HG03097 (cell line): ENCODE measurements at regions not wholly inside any gene's neighbourhood (a gene's known extent, or its start where the extent isn't known, plus 50 kb on each side); places are given as distances from the start of the nearest gene placed in this dataset.

Experiments
- ATAC-seq: cut with Tn5 transposase; IDR thresholded peaks from one replicate; pipeline ENCODE4 v1.9.1; 2021; ENCODE audit not compliant: unreplicated experiment, low FRiP score

DNA sequence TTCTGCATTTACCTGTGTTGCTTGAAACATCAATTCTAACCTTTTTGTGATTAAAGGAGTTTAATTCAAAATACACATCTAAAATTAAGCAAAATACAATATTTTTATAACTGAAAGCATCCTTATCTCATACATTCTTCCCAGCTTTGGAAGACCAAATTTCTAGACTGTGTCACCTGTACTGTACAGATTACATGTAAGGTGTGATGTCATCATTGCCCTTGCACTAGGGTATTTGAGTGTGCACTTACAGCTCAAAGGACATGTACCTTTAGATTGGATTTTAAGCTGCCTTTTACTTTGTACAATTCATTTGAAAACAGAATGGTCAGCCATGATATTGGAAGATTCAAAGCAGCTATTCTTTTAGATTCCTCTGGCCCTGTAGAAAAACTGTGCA, 932.8 kb upstream of the POU3F3 start:
- no peak for ATAC-seq

DNA sequence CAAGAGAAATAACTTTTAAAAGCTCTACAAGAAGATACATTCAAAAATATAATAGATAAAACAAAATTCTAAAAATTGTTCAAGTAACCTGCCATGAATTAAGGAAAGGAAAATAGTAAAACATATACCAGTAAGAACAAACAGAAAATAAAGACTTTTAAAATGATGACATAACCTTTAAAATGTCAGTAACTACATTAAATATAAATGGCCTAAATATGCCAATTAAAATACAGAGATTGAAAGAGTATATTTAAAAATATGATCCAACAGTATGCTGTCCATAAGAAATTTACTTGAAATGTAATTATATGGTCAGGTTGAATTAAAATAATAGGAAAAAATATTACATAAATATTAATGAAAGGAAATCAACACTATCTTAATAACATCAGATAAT, 911.7 kb upstream of the POU3F3 start:
- no peak for ATAC-seq

DNA sequence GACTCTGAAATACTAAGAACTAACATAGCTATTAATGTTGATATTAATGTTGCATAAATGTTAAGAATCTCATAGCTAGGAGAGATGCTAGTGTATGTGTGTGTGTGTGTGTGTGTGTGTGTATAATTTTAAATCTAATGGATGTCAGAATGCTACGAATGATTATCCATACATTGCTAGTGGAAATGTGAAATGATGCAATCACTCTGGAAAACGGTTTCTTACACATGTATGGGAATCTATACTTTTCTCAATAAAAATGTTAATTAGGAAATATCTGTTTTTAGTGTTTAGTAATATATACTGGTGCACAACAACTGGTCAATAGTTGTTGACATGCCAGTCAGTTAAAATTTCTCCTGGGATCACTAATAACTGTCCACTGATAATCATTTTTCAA, 908.8 kb upstream of the POU3F3 start:
- ATAC-seq, result no peak

DNA sequence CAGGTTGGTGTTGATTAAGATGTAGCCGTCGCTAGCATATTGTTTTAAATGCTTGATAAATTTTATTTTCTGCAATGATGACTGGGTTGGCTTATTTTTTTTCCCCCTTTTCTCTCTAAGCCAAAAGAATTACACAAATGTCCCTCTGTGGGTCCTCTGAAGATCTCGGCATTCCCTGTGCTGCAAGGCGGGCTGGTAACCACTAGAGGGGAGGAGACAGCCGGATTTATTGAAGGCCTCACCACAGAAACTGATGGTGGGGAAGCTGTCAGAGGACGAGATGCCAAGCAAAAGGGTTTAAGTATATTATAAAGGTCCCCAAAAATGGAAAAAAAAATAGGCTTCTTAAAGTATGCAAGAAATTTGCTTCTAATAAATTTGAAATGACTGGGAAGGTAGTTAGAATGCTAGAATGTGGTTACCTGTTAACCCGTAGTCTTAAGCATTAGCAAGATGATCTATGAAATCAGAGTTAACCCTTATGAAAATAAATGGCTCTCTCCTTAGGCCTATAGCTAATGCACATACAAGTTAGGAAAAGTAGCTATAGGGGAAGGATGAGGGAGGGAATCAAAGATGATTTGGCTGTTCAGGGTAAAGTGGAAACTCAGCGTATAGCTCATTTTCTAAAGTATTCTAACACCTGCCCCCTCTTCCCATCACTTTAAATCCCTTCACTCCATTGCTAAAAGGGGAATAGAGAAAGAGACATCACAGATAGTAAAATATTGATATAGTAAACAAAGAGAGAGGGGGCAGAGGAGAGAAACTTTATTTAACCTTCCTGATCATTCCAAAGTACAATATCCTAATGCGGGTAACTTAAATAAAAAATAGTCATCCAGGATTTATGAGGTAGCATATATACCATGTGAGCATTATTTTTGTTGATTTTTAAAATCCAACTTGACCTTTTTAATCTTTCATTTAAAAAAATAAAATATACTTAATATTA, 894.5 kb upstream of the POU3F3 start:
- ATAC-seq, result no peak

DNA sequence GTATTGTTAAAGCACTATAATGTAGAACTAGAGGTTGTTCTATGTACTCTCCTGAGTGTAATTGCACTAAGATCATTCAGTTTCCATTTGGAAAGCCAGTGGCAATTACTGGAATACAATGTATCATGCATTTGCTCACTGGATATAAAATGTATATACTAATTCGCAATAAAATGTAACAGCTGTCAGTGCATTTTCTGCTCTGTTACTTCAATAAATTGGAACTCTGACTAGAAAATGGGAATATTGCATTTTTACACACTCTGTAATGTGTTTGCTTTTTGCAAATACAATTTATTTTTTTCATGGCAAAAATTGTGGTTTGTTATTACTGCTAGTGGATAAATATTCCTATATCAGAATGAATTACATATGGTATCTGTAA, 893.8 kb upstream of the POU3F3 start:
- no peak for ATAC-seq

DNA sequence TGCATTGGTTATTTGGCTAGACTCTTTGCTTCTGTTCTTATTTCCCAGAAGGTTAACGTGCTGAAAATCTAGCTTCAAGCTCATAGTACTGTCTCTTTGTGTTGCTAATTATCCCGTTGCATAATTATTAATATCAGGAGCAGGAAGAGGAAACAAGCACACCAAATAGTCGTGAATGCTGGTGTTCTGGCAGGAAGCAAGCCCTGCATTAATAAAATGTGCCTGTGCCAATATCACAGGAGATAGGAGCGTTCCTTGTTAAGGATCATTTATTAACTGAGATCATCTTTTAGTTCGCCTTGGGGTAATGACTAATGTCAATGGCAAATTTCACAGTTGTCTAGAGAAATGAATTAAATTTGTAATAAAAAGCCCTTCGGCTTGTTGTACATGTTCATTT, 893.0 kb upstream of the POU3F3 start:
- no peak for ATAC-seq

DNA sequence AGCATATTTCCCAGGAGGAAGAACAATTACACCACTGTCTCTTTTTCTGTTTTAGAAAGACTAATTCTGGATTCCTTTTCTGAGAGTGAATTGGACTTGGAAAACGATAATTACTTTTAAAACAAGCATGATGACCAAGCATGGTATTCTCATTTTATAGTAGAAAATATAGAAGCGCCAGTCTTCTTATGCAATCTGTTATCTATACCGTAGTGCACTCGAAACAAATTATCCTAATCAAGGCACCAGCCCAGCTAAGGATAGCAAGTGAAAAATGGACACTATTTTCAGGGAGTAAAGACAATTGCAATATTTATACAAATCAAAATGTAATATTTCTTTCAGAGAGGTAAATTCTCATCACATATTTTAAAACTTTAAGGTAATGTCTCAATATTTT, 892.1 kb upstream of the POU3F3 start:
- no peak for ATAC-seq

DNA sequence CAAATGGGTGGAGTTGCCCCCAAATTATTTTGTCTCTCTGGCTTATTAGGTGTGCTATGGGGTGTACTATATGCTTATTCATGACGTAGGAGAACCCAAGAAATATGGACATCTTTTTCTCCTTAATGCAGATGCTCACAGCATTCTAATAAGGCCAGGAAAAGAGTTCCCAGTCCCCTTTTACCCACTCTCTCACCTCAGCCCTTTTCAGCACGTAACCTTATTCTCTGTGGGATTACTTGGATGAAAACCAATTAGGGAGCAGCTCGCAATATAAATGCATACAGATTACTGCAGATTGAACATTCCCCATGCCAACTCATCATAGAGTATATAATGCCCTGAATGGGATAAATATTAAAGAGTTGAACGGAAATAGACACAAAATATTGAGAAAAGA, 891.2 kb upstream of the POU3F3 start:
- ATAC-seq, result no peak

DNA sequence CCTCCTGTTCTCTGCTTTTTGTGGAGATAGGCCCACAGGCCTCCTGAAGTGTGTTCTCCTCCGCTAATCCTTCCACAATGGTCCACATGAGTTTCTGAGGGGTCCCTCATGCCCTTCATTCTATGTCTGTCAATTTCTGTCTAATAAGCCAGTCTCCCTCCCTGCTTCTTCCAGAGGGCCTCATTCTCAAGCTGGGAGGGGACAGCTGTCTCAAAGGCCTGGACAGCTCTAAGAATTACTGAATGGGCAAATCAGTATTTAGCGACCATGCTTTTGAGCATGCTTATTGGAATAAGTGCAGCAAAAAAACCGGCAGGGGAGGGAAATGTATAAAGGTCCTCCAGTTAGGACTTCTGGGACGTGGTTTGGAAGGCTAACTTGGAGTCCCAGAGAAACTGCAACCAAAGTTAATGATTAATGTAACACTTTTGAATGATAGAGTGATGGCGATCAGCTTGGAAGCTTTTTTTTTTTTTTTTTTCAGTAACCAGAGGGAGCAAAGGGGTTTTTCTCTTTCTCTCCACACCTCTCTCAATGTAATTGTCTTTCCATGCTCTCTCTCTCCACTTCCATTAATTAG, 890.7 kb upstream of the POU3F3 start:
- ATAC-seq, result no peak

DNA sequence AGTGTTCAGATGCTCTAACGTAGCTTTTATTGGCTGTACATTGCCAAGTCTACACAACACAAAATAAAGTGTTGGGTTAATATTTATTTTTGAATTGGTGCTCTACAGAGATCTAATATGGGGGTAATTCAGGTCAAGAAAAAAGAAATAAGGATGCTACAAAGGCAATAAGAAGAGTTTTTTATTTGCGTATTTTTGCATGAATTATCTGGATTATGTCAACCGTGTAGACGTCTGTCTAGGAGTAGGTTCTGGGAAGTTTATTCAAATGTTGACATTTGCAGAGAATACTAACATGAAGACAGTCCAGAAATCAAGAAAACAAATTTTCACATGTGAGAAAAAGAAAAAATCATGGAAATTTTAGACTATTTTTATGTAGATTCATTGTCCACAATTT, 876.7 kb upstream of the POU3F3 start:
- ATAC-seq, result no peak

DNA sequence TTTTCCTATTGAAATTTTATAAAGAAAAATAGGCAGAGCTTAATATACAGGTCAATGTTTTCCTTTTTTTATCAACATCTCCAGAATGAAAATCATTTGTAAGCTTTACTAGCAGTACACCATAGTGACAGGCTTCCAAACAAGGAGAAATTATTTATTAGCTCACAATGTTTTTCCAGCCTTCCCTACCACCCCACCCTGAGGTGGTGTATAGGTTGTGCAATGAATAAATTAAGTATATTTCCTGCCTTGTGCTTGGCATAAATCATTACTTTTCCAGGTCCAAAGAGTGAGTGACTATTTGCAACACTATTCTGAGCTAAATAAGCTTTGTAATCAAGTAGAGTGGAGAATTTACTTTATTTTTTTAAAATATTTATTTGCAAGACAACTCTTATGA, 876.2 kb upstream of the POU3F3 start:
- ATAC-seq, result no peak

DNA sequence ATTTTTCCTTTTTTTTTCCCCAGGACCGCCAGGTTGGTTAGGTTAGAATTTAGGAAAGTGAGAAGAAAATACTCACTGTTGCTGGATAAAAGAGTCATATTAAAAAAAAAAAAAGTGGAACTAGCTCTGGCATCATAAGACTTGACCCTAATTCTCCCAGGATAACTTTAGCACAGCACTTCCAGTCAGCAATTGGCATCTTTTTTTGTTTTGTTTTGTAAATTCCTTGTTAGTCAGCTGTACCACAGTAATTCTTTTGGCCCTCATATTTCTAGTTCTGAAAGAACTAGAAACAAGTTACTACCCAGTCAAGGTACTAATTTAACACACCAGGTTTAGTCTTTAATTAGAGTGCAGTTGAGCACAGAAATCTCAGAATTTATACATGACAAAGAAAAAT, 873.5 kb upstream of the POU3F3 start:
- ATAC-seq, result no peak

DNA sequence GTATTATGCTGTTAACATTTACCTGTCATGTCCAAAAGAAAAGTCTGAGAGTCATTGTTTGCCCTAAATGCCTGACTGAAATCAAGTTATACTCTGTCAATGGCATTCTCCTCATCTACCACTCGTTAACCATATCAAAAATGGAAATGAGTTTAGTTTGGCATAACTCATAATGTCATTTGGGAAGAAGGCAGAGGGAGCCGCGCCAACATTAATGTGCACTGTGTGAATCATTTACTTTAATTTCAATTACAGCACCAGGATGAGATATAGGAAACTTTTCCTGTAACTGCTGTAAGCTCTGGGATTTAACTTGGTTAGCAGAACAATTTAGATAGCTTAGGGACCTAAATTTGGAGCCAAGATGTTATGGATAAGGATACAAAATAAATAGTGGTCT, 871.2 kb upstream of the POU3F3 start:
- ATAC-seq, result no peak

DNA sequence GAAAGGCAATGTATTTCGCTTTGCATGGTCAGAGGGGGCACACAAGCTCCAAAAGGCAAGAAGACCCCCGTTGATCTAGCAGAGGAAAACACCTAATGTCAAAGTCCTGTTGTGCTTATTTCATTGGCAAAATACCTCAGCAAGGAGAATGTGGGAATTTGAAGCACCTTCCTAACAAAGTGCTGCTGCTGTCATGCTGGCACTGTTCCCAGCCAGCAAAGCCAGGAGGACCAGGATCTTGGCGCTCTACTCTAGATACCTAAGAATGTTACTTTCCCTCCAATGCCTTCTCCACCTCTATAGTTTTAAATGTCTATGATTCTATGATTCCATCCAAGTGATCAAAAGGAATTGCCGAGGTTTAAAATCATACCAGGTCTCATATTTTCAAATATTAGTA, 867.9 kb upstream of the POU3F3 start:
- no peak for ATAC-seq

DNA sequence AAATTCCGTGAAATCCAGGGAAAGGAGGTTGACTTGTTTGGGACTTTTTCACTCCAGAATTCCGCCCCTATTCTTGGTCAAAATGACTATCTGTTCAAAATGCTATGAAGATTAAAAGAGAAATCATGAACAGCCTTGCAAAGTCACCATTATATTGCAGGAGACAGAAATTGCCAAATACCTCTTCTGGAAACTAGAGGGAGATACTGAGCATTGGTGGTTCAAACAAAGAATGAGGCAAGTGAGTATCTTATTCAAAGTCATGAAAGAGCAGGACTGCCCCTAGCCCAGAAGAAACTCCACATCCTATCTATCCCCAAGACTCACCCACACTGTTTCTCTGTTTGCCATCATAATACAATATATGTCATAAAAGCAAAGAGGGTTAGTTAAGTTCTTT, 862.3 kb upstream of the POU3F3 start:
- no peak for ATAC-seq

DNA sequence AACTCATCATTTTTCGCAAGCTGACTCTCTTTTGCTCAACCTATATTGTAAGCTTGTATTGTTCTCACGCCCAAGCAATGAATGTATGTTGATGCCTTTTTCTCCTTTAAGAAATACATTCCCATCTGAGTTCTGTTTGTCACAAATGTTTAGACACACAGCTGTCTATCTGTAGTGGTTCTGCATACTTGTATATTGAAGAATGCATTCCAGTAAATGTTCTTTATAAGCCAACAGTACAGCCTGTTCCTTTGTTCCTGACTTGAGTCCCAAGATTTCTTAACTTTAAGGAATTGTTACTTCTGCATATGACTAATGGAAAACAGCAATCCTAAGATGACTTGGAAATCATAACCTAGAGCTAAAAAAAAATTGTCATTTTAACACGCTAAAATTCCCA, 849.1 kb upstream of the POU3F3 start:
- no peak for ATAC-seq

DNA sequence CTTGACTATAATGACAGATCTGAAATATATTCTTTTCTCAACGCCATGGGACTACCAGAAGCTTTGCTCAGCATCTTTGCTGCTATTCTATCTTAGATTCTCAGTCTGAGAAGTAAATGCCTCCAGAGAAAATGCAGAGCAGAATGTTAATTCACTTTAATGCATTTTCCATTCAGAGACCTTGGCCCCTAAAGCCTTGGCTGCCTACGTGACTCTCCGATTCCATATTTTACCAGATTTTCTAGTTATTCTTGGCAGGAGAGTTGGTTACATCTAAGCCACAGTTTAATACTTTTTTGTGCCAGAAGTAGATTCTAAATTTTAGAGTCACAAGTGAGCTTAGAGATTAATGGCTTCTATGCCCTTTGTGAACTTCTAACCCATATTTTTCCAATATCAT, 837.1 kb upstream of the POU3F3 start:
- no peak for ATAC-seq

DNA sequence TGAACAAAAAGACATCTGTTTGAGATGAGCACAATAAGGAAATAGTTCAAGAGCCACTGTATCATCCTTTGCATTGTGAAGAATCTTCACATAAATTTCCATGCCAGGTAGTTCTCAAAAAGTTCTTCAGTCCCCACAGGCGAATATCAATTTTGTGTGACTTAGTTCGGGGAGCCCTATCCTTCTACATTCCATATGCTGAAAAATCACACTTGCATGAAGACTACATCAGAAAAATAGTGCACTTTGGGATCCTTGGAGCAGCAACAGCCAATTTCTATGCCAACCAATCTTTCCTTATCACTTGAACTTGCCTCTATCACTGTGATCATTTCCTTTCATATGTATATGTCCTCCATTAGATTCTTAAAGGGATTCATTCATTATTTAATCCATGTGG, 830.6 kb upstream of the POU3F3 start:
- no peak for ATAC-seq

DNA sequence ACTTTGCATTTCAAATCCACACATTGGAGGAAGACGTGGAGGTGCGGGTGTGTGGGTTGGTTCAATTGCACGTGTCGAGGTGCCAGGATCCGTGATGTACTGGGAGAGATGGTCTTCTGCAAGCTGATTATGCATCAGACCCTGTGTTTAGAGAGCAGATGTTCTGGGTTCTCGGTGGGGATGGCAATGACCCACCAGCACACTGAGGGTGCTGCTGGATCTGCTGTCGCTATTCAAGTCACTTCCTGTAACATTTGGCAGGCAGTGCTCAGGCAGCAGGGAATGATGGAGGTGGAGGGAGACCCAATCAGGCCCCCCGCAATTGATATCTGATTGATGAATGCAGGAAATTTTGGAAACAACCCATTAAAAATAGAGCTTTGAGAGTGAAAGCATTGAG, 830.1 kb upstream of the POU3F3 start:
- no peak for ATAC-seq

DNA sequence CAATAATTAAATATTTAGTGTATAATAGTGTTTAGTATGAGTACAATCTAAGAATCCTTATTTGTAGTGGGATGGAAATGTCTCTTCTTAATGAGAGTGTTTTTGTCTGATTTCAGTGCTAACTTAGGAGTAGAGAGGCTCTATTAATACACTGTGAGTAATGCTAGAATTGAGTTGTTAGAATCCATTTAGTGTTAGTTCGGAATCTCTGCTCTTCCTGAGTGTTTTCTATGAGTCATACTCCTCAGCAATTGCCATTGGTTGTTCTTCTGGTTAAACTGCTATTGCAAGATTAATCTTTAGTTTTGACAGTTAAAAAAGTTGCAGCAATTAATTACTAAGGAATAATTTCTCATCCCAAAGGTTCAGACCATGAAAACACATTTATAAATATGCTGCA, 828.6 kb upstream of the POU3F3 start:
- ATAC-seq, result no peak

DNA sequence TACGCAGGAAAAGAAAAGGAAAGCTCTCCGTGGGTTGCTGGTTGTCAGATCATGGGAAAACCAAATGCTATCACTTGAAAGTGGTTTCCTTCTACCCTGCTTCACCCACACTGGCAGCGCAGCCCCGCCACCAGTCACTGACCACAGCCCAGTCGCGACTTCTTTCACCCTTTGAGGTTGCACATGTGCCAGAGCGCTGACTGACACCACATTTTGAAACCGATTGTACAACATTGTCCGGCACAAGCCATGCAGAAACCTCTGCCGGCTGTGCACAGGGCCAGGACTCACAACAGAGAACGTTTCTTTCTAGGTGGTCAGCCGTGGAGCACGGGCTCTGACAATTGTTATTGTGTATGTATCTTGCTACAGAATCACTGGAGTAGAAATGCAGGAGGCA, 827.2 kb upstream of the POU3F3 start:
- no peak for ATAC-seq

DNA sequence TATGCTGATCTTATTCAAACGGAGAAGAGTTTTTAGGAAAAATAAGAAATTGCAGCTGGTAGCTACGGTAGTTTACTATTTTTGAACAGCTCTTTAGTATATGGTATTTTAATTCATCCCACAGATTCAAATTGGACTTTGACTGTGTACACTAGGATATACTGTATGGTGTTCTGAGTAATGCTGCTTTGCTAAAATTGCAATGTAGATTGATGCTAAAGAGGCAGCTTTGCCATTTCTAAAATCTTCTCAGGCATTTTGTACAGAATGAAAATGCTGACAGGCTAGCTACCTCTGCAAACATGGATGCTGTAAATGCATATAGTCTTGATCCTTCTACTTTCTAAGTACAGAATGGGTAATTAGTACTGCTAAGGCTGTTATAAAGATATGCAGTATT, 826.6 kb upstream of the POU3F3 start:
- no peak for ATAC-seq
